ENCODE measurements at regions not wholly inside any gene's neighbourhood (a gene's known extent, or its start where the extent isn't known, plus 50 kb on each side); places are given as distances from the start of the nearest gene placed in this dataset.

- H3K4me1 Mint-ChIP-seq (ENCODE audit: low read depth, unreplicated experiment): no peaks in the 10 kb centered on the region
- no peak for TF ChIP-seq CTCF (IDR thresholded peaks at IDR 0.05; ENCODE audit: partially characterized antibody, unreplicated experiment)
- H3K36me3 Mint-ChIP-seq (ENCODE audit: unreplicated experiment): no peaks in the 10 kb centered on the region
- H3K27ac Mint-ChIP-seq (ENCODE audit: unreplicated experiment): no peak overlapping the region
- H3K27me3 Mint-ChIP-seq (ENCODE audit: unreplicated experiment): peaks cover 4% of the 10 kb centered on the region
- no peaks in the 10 kb centered on the region for H3K9me3 Mint-ChIP-seq (ENCODE audit: unreplicated experiment)
- no peak for DNase-seq
- no peak overlapping the region for H3K4me3 Mint-ChIP-seq (ENCODE audit: unreplicated experiment)
These were observed 139.9 kb downstream of the TRIML1 start for GRCh38 chr4:188279184-188279583.

GRCh38 chr4:188282471-188283232 lies 143.4 kb downstream of the TRIML1 start:
- no peak overlapping the region for H3K27ac Mint-ChIP-seq (ENCODE audit: unreplicated experiment)
- H3K4me1 Mint-ChIP-seq (ENCODE audit: low read depth, unreplicated experiment): peaks cover 2% of the 10 kb centered on the region
- H3K4me3 Mint-ChIP-seq (ENCODE audit: unreplicated experiment): peak overlapping the region; percentile 54
- no peaks in the 10 kb centered on the region for H3K36me3 Mint-ChIP-seq (ENCODE audit: unreplicated experiment)
- no peak for TF ChIP-seq CTCF (IDR thresholded peaks at IDR 0.05; ENCODE audit: partially characterized antibody, unreplicated experiment)
- peak; percentile 29 for DNase-seq
- peaks cover 4% of the 10 kb centered on the region for H3K27me3 Mint-ChIP-seq (ENCODE audit: unreplicated experiment)
- H3K9me3 Mint-ChIP-seq (ENCODE audit: unreplicated experiment): no peaks in the 10 kb centered on the region

GRCh38 chr4:188287169-188287894 lies 148.1 kb downstream of the TRIML1 start:
- no peak for DNase-seq
- Mint-ChIP-seq H3K4me3 (ENCODE audit: unreplicated experiment) (no peak overlapping the region), H3K9me3 (ENCODE audit: unreplicated experiment) (no peaks in the 10 kb centered on the region), H3K27ac (ENCODE audit: unreplicated experiment) (no peak overlapping the region), H3K36me3 (ENCODE audit: unreplicated experiment) (no peaks in the 10 kb centered on the region), H3K4me1 (ENCODE audit: low read depth, unreplicated experiment) (peaks cover 2% of the 10 kb centered on the region), H3K27me3 (ENCODE audit: unreplicated experiment) (peaks cover 2% of the 10 kb centered on the region)
- TF ChIP-seq CTCF (IDR thresholded peaks at IDR 0.05; ENCODE audit: partially characterized antibody, unreplicated experiment): no peak

GRCh38 chr4:188289531-188290125 lies 150.4 kb downstream of the TRIML1 start:
- no peak overlapping the region for H3K27ac Mint-ChIP-seq (ENCODE audit: unreplicated experiment)
- peaks cover 2% of the 10 kb centered on the region for H3K4me1 Mint-ChIP-seq (ENCODE audit: low read depth, unreplicated experiment)
- H3K36me3 Mint-ChIP-seq (ENCODE audit: unreplicated experiment): no peaks in the 10 kb centered on the region
- H3K27me3 Mint-ChIP-seq (ENCODE audit: unreplicated experiment): no peaks in the 10 kb centered on the region
- no peak overlapping the region for H3K4me3 Mint-ChIP-seq (ENCODE audit: unreplicated experiment)
- DNase-seq: no peak
- H3K9me3 Mint-ChIP-seq (ENCODE audit: unreplicated experiment): no peaks in the 10 kb centered on the region
- TF ChIP-seq CTCF (IDR thresholded peaks at IDR 0.05; ENCODE audit: partially characterized antibody, unreplicated experiment): no peak

All from glutamatergic neuron (in vitro differentiated cells).